ENCODE measurements at regions not wholly inside any gene's neighbourhood (a gene's known extent, or its start where the extent isn't known, plus 50 kb on each side); places are given as distances from the start of the nearest gene placed in this dataset.

DNA sequence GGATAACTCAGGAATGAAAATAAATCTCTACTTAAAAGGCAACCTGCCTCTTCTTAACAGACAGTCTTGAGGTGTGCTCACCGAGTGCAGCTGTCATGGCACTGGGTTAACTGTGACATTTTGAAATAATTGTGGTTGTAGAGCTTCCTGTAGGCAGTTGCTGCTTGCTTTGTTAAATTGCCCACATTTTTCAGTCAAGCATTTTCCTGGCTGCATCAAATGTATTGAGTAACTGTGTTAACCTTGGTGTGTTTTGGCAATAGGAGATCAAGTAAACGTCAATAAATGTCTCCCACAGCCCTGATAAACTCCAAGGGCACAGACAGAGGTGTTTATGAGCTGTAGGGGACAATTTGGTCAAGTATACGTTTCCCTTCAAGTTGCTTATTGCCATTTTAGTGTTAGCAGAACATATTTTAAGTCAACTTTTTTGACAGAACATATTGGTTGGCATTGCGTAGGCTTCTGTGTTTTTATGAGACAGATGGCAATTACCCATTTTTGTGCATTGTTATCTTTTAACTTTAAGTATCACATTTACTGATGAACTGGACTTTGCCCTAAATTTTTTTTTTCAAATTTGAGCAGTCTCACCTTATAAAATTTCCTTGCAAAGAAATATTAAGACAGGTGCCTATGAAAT is 527.4 kb downstream of the C4orf33 start:
- TF ChIP-seq, protein P1, sequence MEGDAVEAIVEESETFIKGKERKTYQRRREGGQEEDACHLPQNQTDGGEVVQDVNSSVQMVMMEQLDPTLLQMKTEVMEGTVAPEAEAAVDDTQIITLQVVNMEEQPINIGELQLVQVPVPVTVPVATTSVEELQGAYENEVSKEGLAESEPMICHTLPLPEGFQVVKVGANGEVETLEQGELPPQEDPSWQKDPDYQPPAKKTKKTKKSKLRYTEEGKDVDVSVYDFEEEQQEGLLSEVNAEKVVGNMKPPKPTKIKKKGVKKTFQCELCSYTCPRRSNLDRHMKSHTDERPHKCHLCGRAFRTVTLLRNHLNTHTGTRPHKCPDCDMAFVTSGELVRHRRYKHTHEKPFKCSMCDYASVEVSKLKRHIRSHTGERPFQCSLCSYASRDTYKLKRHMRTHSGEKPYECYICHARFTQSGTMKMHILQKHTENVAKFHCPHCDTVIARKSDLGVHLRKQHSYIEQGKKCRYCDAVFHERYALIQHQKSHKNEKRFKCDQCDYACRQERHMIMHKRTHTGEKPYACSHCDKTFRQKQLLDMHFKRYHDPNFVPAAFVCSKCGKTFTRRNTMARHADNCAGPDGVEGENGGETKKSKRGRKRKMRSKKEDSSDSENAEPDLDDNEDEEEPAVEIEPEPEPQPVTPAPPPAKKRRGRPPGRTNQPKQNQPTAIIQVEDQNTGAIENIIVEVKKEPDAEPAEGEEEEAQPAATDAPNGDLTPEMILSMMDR (IDR thresholded peaks at IDR 0.05), result no peak
- no peak for TF ChIP-seq POLR2AphosphoS5 (IDR thresholded peaks at IDR 0.05; ENCODE audit: insufficient read depth in 1 of 2, low read depth in 1 of 2)
- TF ChIP-seq POLR2A (IDR thresholded peaks at IDR 0.05), result no peak

Measured in vagina (tissue), 2 donors.